HG03159 (cell line): ENCODE measurements at regions not wholly inside any gene's neighbourhood (a gene's known extent, or its start where the extent isn't known, plus 50 kb on each side); places are given as distances from the start of the nearest gene placed in this dataset.

Experiments used
- ATAC-seq: cut with Tn5 transposase; IDR thresholded peaks from one replicate; pipeline ENCODE4 v1.9.1; 2021; ENCODE audit warnings: mild to moderate bottlenecking, moderate library complexity; ENCODE audit not compliant: unreplicated experiment

DNA sequence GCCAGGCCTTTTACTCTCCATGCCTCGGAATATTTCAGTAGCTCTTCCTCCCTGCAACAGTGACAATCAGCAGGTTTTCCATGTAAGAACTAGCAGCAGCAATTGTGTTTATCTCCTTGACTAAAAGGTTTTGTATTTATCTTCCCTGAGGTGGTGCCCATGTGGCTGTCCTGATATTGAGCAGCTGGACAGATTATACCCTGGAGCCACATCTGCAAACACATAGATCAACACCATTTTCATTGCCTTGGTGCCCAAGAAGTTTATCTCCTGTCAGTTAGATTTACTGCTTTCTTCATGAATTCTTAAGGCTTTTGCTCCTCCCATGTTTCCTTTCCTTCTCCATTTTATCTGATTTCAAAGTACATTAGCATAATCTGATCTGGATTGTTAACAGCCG is 378.4 kb downstream of the SPATA31D1 start:
- no peak for ATAC-seq

DNA sequence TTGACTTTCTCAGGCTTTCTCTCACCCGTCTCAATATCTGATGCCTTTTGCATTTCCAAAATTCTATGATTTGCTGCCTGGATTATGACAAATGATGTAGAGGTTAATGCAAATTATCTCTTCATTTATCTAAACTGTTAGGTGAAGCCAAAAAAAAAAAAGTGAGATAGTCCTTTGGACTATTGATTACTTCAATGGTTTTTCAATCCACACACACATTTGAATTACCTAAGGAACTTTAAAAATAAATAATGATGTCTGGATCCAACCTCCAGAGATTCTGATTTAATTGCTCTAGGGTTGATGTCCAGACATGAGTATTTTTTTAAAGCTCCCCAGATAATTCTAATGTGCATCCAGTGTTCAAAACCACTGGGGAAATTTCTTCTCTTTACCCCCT is 379.4 kb downstream of the SPATA31D1 start:
- no peak for ATAC-seq

DNA sequence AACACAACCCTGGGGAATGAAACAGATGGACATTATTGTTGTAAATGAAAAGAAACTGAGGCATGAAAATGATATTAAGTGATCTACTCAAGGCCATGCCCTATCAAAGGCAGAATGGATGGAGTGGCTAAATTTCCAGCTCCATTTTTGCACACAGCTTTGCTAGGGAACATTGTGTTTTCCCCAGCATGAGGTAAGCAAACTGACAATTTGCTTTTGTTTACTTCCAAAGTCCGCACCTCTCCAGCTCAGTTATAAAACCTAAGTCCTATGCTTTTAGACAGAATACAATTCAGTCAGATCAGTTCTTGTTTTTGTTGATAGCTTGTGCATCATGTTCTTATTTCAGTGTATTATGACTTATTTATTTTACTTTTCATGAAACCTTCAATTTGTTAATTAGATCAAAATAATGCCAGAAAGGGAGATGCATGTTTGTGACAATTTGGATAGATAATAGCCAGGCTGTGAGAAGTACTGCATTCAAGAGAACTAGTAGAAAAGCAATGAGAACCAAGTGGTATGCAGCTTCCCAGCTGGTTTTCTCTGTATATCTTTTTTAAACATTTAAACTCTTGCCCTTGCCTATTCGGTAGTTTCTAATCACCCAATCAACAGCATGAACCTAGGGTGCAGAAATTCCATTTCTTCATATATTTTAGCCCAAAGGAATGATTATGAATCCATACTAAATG is 380.8 kb downstream of the SPATA31D1 start:
- ATAC-seq, result no peak

DNA sequence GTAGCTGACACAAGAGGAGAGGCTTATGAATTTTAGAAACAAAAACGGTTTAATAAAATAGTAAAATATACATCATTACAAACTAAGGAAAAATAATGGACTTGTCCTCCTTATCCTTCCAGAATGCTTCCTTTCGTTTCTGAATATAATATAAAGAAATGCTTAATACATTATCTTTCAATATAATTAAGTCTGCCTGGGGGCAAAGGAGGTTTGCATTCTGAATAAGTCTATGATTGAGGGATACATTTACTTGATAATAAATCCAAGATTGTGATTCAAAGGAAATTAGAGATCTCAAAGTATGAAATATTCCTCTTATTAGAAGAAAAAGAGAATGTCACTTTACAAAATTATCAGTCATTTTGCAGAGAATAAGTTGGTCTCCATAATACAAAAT is 386.5 kb downstream of the SPATA31D1 start:
- no peak for ATAC-seq

DNA sequence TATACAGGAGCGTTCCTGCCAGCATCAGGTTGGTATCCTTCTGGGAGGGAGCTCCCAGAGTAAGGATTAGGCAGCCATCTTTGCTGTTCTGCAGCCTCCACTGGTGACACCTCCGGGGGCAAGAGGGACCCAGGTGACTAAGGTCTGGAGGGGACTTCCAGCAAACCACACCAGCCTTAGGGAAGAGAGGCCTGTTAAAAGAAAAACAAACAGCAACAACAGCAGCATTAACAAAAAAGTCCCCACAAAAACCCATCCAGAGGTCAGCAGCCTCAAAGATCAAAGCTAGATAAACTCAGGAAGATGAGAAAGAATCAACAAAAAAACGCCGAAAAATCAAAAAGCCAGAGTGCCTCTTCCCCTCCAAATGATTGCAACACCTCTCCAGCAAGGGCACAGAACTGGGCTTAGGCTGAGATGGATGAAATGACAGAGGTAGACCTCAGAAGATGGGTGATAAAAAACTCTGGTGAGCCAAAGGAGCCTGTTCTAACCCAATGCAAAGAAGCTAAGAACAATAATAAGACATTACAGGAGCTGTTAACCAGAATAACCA is 388.2 kb downstream of the SPATA31D1 start:
- ATAC-seq, result no peak

DNA sequence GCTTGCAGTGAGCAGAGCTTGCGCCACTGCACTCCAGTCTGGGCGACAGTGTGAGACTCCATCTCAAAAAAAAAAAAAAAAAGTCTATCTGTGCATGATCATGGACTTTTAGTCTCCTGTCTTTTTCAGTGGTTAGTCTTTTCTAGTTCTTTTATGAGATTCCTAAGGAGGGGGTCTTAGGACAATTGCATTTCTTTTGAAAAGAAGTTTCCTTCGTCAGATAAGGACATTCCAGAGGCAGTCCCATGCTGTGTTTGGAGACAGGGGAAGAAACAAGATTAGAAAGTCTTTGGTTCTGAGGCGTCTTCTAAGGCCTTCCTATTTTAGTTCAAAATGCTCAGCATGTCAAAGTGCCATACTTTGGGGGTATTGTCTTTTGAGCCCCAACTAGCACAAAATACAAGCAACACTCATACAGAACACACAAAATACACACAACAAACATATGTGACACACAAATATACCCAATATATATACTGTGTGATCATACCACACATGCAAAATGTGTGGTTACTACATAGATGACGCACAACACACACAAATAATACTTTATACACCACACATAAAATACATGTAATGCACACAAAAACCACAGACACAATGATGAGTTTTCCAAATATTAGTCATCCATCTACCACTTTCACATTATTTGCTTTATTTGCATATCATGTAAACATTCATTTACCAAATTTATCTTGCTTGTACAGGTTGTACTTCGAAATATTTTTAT is 394.5 kb downstream of the SPATA31D1 start:
- ATAC-seq, result no peak

DNA sequence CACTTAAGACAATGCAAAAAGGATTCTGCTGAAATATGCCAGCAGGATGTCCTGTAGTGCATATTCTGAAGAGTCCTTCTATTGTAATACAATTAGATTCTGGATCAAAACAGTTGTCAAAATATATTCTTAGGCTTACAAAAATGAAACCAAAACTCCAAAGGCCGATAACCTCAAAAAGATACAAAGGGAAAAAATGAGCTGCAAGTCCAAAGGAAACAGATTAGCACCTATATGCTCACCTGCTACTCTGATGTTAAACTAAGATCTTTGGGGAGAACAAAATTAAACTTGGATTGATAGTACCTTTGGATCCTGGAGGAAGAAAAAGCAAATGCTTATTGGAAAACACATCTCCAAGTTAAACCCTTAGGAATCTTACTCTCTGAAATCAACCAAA is 397.1 kb downstream of the SPATA31D1 start:
- ATAC-seq, result no peak

DNA sequence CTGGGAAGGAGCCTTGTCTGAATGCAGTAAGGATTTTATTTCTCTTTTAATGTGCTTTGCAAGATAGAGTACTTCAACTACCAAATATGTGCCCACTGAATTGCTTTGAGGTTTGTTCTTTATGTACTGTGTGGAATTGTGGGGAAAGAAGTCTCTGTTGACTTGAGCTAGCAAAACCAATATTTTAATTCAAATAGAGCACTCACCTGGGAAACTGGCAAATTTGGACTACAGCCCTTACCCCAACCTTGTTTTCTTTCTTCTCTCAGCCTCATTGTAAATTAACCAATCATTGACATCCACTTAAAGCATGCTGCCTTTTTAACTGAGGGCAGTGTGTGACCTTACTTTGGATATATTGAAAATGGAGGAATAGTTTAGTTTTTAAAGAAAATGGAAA is 409.0 kb downstream of the SPATA31D1 start:
- ATAC-seq, result no peak

DNA sequence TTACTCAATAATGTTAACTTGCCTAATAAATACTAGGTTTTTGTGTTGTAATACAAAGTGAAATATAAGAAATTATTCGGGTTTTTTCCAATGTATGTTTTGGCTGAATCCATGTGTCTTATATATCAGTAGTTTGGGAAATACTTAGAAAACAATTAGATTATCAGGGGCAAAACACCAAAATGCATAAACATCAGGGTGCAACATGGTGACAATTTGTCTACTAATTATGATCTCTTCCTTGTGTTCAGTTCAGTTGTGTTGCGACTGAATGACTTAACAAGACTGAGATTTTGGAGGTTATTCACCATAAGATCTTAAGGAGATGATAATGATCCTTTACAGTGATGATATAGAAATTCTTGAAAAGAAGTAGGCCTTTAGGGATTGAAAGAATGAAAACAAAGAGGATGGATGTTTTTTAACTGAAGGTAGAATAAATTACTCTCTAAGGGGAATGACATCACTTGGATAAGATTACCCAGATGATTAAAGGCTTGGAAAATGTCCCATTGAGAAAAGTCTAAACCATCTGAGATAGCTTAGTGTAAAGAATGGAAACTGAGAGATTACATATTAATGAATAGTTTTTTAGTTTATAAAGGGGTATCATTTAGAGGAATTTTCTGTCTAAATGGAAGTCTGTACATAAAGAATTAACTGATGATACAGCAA is 415.8 kb downstream of the SPATA31D1 start:
- ATAC-seq, result no peak

DNA sequence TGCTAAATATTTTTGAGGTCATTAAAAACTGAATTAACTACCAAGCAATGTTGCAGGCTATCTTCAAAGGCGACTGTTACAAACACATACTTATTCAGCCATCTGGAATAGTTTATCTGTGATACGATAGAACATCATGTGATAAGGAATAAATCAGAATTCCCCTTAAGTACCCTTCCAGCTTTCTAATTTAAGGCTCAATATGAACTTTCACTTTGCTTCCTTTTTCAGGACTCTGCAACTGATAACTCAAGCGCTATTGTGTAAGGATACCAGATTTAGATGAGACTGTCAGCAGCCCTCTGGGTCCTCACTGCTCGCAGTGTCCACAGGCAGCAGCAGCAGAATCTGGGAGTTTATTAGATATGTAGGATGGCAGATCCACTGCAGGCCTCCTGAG is 416.3 kb downstream of the SPATA31D1 start:
- no peak for ATAC-seq

DNA sequence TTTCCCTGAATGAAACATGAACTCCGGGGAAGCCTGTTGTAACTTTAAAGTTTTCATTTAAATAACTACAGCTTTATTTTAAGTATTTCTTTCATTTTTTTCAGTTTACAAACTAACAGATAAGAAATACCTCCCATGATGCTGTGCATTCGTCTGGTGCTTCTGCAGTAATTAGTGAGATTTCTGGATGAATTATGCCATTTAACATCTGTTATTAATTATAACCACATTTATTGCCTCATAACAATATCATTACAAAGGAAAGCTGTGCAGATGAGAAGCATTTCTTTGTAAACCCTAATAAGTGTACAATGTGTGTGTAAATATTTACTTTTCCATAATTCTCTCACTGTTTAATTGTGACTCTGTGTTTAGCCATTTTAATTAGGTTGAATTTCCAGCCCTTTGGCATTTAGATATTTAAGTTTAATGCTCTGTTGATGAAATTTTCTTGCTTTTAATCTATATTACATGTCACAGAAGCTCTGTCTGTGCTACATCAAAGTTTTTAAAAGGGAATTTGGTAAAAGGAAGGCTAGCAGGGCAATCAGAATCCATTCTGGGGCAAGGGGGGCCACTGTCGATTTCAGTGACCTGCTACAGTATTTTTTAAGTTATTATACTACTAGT is 418.0 kb downstream of the SPATA31D1 start:
- ATAC-seq, result no peak

DNA sequence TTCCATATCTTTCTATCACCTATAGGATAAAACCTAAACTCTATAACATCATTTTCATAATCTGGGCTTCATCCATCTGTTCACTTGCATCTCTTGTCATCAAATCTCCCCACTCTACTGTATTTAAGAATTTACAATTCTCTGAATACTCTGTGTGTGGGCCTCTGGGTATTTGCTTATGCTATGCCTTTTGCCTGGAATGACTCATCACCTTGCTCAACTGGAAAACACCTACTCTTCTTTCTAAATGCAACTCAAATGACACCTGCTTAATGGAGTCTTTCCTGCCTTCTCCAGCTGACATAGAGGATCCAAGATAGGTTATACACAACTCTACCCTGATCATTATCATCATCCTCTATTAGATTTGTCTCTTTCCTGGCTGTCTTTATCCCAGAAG is 421.7 kb downstream of the SPATA31D1 start:
- ATAC-seq, result peak; percentile 86

DNA sequence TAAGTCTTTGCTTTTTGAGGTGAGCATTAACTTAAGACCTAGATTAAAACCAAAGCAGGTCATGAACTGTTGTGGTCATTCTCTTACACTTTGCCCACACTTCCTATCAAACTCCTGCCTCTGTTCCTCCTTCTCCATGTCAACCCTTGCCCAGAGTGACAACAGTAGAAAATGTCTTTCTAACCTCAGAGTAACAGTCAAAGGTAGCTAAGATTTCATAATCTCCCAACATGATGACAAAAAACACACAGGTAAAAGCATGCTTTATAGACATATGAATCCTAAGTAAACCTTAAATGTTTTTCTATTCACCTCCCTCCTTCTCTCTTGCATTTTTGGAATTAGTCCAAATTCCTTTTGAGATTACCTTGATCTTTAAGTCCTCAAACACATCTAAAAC is 422.3 kb downstream of the SPATA31D1 start:
- ATAC-seq, result peak; percentile 30

DNA sequence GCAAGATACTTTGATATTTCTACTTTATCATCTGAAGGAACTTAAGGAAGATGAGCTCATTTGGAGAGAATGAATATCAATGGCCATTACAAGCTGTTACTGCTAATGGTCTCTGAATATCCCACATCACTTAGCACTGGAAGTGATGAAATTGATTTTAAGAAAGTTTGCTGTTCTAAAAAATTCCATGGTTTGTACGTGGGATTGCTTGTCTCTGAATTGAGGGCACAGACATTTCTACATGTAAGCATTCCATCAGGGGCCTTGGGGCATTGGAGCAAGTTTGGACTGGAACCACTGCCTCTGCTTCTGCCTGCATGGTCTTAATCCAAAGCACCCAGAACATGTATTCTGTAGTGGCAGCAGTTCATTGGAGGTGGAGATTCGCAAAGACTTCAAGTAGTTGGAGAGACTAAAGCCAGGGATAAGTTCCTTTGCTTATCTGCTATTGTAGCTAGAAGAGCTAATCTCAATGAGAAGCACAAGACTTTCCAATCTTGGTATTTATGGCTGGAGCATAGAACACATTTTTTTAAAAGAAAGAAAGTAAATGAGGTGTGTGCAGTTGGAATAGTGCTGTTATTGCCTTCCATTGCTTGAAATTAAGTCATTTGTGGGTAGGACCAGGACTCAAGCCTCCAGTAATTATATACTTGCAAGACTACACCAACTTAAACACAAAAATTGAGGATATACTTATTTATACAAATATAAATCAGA is 424.2 kb downstream of the SPATA31D1 start:
- ATAC-seq, result no peak

DNA sequence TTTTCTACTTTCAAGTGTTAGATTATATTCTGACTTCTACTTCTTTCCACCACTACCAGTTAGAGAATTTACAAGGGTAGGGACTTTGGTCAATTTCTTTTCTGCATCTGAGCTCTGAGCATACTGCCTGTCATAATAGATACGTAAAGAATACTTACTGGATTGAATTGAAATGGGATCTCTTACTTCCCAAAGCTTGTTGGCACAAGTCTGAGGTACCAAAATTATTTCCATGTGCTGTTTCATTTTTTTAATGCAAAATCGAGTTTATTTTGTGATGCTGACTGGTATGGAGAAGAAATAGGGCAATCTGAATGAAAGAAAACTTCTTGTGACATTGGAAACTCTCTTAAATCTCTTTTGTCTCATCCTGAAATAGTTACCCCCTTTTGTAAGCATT is 428.9 kb downstream of the SPATA31D1 start:
- ATAC-seq, result no peak

DNA sequence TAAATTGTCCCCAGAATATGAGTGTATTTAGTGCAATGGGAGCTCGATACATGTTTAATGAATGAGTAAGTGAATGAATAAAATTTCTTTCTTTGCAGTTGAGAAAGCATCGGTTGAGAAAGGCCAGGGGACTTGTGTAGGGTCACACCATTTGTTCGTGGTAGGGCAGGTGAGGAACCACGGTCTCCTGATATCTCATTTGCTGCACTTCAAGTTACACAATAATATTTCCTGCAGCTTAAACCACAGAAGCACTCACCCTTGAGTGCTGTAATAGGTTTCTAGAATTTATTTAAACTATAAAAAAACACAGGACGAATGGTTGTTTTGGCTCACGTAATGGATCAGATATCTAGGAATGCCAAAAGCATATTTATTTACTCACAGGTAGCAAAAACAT is 429.8 kb downstream of the SPATA31D1 start:
- ATAC-seq, result no peak

DNA sequence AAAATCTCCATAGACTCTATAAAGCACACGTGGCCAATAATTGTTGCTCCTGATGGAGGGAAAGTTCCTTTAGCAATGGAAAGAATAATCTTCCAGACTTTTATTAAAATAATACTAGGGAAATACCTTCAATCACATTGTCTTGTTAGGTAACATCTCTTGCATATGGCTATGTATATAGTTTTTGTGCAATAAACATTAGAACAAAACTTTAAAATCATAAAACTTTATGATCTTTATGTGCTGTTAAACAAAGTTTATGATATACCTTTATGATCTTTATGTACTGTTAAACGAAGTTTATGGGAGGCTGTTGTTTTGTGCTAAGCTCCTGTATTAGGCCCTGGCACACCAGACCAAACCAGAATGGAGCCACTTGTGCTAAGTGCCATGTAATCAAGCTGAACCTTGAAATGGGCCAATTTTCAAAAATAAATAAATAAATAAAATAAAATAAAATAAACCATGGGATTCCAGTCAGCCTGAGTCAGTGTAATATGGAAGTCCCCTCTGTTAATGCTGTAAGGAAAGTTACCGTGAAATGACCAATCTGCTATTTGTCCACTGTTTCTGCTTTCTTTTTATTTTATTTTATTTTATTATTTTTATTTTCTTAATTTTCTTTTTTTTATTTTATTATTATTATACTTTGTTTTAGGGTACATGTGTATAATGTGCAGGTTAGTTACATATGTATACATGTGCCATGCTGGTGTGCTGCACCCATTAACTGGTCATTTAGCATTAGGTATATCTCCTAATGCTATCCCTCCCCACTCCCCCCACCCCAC is 431.3 kb downstream of the SPATA31D1 start:
- no peak for ATAC-seq

DNA sequence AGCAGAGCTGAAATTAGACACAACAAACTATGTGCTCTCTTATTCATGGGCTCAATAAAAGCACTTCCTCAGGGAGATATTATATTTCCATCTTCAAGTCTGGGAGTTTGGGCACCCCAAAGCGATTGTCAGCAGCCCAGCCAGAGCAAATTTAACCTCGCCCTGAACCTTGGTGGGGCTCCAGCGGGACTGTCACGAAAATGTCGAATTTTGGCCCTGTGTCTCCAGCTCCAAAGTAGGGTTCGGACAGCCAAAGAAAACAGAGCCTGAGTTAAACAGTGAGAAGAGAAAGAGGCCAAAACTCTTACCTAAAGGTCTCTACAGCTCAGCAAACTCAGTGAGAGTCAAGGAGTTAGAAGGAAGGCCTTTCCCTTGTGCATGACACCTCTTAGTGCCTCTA is 432.9 kb downstream of the SPATA31D1 start:
- no peak for ATAC-seq

DNA sequence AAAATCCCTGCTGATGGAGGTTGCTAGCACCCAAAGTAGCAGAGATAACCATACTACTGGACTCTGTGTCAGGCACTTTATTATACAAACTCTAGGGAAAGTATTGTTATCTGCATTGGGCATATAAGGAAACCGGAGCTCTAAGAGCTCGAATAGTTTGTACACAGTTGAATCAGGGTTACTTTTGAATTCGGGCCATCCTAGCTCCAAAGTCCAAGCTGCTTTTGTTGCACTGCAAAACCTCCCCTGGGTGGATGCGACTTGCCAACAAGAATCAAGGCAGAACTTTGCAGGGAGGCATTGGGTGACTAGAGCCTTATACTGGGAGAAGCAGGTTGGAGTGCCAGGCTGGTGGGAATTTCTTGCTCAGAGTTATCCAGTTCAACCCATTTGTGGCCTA is 435.1 kb downstream of the SPATA31D1 start:
- no peak for ATAC-seq

DNA sequence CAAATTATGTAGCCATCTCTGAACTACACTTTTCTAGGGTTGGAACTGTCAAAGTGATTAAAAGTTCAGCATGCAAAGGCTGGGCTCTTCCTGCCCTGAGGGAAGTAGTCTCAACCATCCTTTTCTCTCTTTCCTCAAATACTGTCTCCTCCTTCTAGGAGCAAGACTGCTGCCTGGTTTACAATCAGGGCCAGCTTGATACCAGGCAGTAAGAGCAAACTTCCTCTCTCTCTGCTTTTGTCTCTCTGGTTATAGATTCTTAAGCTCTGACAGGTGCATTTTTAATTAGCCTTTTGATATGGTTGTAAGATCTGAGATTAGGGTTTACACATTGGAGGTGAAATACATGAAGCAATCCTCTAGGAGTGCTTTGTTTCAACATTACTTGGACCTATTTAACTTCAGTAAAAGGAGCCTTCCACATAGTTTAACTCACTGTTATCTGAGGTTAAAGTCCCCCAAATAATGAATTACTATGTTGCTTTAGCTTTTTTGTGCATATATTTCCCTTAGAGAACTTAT is 436.1 kb downstream of the SPATA31D1 start:
- no peak for ATAC-seq
